Brain microvascular endothelial cell (primary cell): ENCODE measurements at regions not wholly inside any gene's neighbourhood (a gene's known extent, or its start where the extent isn't known, plus 50 kb on each side); places are given as distances from the start of the nearest gene placed in this dataset.

Experiments
- DNase-seq: peaks from one replicate; pipeline ENCODE4 v3.0.0-alpha.2; 2020
- H3K27ac ChIP-seq: fragments of 250-450 bp; sonication (Bioruptor Pico); 2 replicates; pipeline ENCODE4 v1.5.1; 2020; ENCODE audit warnings: mild to moderate bottlenecking, moderate library complexity
- H3K27me3 ChIP-seq: fragments of 250-450 bp; sonication (Bioruptor Pico); replicated peaks from 2 replicates; pipeline ENCODE4 v1.5.1; 2020; ENCODE audit warnings: mild to moderate bottlenecking
- H3K36me3 ChIP-seq: fragments of 250-450 bp; sonication (Bioruptor Pico); replicated peaks from 2 replicates; pipeline ENCODE4 v1.5.1; 2020; ENCODE audit warnings: mild to moderate bottlenecking
- H3K4me3 ChIP-seq: 2 replicates; pipeline ENCODE4 v1.5.1; 2011; ENCODE audit warnings: low read depth, mild to moderate bottlenecking, control low read depth, low read length, moderate library complexity
- in situ Hi-C: cut with HindIII; loops from 2 replicates; pipeline ENCODE4 v1.10.0; 2017; ENCODE audit warnings: low sequenced_read_pairs, low pct_ligation_motif_present
- TF ChIP-seq, protein P1 (sequence below): IDR thresholded peaks from 2 replicates; pipeline ENCODE4 v1.5.1; 2011; ENCODE audit warnings: low read depth, mild to moderate bottlenecking, moderate library complexity, low read length, control low read depth, inconsistent platforms; ENCODE audit errors: missing control alignments

DNA sequence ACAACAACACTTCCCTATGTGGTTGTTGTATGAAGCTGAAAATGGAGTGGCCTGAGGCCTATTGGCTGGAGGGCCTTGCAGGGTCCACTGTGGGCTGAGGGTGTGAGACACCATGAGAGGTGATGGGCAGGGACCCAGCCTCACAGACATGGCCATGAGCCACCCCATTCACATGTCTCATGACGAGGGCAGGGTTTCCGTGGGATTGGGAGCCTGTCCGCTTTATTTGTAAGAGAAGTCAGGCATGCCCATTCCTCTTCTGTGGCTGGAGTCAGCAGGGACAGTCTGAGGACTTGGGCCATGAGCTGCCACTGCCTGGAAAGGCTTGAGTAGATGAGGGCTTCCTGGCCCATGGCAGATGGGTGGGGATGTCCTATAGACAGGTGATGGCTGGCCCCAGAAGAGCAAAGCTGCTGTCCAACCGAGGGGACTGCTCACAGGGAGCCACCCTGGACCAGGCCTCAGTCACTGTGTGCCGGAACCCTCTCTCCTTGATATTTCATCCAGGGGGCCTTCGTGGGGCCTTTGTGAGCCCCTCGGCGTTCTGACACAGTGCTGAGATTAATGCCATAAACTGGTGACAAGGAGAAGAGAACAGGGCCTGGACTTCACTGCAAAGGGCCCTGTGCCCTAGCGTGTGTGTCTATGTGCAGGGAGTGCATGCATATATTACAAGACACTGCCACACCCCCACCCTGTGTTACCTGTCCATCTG, 971.9 kb downstream of the BRD1 start:
- TF ChIP-seq, protein P1, sequence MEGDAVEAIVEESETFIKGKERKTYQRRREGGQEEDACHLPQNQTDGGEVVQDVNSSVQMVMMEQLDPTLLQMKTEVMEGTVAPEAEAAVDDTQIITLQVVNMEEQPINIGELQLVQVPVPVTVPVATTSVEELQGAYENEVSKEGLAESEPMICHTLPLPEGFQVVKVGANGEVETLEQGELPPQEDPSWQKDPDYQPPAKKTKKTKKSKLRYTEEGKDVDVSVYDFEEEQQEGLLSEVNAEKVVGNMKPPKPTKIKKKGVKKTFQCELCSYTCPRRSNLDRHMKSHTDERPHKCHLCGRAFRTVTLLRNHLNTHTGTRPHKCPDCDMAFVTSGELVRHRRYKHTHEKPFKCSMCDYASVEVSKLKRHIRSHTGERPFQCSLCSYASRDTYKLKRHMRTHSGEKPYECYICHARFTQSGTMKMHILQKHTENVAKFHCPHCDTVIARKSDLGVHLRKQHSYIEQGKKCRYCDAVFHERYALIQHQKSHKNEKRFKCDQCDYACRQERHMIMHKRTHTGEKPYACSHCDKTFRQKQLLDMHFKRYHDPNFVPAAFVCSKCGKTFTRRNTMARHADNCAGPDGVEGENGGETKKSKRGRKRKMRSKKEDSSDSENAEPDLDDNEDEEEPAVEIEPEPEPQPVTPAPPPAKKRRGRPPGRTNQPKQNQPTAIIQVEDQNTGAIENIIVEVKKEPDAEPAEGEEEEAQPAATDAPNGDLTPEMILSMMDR, result no peak

DNA sequence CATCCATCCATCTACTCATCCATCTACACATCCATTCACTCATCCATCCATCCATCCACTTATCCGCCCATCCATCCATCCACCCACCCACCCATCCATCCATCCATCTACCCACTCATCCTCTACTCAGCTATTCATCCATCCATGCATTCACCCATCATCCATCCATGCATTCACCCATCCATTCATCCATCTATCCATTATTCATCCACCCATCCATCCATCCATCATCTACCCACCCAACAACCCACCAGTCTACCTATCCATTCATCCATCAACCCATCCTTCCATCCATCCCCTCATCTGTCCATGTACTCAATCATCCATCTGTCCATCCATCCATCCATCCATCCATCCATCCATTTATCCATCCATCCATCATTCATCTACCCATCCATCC, 972.7 kb downstream of the BRD1 start:
- no peak for DNase-seq
- H3K36me3 ChIP-seq, result no peaks in the 10 kb centered on the region
- in situ Hi-C loops, result no loop called here
- TF ChIP-seq, protein P1, result no peak
- no peaks in the 10 kb centered on the region for H3K27me3 ChIP-seq
- H3K27ac ChIP-seq, result no peak overlapping the region
- H3K4me3 ChIP-seq, result no peak overlapping the region

More for the DNA sequence above, 971.9 kb downstream of the BRD1 start:
- no peak overlapping the region for H3K27ac ChIP-seq
- no peaks in the 10 kb centered on the region for H3K27me3 ChIP-seq
- DNase-seq, result no peak
- in situ Hi-C loops, result no loop called here
- no peak overlapping the region for H3K4me3 ChIP-seq
- no peaks in the 10 kb centered on the region for H3K36me3 ChIP-seq

DNA sequence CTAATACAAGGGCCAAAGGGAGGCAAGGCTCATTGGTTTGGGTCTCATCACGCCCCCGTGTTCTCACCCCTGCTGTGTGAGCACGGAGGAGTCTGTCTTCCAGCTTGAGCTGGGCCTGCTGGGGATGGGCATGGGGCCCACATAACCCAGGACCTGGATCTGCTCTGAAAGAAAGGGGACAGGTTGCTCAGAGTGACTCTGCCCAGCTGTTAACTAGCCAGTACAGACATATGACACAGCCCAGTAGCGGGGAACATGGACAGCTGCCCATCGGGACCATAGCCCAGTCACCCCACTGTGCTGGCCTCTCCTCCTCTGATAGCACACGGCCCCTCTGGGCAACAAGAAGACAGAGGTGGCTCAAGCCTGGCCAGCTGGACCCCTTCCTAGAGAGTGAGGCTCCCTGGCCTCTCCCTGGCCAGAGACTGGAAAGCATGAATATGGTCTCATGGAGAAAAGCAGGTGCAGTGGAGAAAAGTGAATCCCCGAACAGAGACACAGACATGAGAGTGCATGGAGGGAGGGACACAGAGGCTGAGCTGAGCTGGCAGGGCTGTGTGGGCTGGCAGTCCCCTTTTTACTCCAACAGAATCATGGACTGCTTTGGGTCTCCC, 973.9 kb downstream of the BRD1 start:
- in situ Hi-C loops, result no loop called here
- TF ChIP-seq, protein P1, result no peak
- DNase-seq, result no peak
- Histone ChIP-seq H3K27ac (no peak overlapping the region), H3K4me3 (no peak overlapping the region), H3K27me3 (no peaks in the 10 kb centered on the region), H3K36me3 (no peaks in the 10 kb centered on the region)

GRCh38 chr22:48851933-48852549, 975.6 kb downstream of the BRD1 start:
- TF ChIP-seq, protein P1, result no peak
- no peak overlapping the region for H3K4me3 ChIP-seq
- no peaks in the 10 kb centered on the region for H3K27me3 ChIP-seq
- no peak overlapping the region for H3K27ac ChIP-seq
- no peak for DNase-seq
- H3K36me3 ChIP-seq, result no peaks in the 10 kb centered on the region
- in situ Hi-C loops, result no loop called here

- TF ChIP-seq, protein P1, result no peak
- no peak overlapping the region for H3K4me3 ChIP-seq
- in situ Hi-C loops, result no loop called here
- H3K27ac ChIP-seq, result no peak overlapping the region
- no peak for DNase-seq
- H3K36me3 ChIP-seq, result no peaks in the 10 kb centered on the region
- no peaks in the 10 kb centered on the region for H3K27me3 ChIP-seq
Measured at GRCh38 chr22:48850658-48851287, 976.9 kb downstream of the BRD1 start.
